MM.1S (cell line): ENCODE measurements at regions not wholly inside any gene's neighbourhood (a gene's known extent, or its start where the extent isn't known, plus 50 kb on each side); places are given as distances from the start of the nearest gene placed in this dataset.

ENCODE experiments used
- EZH2 ChIP-seq: fragments of 300-600 bp; sonication (generic); optimal IDR thresholded peaks from 2 replicates; pipeline ENCODE3; 2017; ENCODE audit warnings: low read depth, mild to moderate bottlenecking, antibody characterized with exemption, low read length, mixed read lengths
- TF ChIP-seq, protein P1 (sequence below): fragments of 300-600 bp; sonication (generic); IDR thresholded peaks from 2 replicates; pipeline ENCODE4 v1.5.1; 2016; ENCODE audit warnings: antibody characterized with exemption, low read length, mixed read lengths

- TF ChIP-seq, protein P1, sequence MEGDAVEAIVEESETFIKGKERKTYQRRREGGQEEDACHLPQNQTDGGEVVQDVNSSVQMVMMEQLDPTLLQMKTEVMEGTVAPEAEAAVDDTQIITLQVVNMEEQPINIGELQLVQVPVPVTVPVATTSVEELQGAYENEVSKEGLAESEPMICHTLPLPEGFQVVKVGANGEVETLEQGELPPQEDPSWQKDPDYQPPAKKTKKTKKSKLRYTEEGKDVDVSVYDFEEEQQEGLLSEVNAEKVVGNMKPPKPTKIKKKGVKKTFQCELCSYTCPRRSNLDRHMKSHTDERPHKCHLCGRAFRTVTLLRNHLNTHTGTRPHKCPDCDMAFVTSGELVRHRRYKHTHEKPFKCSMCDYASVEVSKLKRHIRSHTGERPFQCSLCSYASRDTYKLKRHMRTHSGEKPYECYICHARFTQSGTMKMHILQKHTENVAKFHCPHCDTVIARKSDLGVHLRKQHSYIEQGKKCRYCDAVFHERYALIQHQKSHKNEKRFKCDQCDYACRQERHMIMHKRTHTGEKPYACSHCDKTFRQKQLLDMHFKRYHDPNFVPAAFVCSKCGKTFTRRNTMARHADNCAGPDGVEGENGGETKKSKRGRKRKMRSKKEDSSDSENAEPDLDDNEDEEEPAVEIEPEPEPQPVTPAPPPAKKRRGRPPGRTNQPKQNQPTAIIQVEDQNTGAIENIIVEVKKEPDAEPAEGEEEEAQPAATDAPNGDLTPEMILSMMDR: no peak
- TF ChIP-seq EZH2: no peak
Measured at GRCh38 chr3:140766465-140766864, 88.6 kb downstream of the TRIM42 start.
